NCI-H2029 treated with DMSO at 0.1 percent for 48 hours (cell line): ENCODE measurements at regions not wholly inside any gene's neighbourhood (a gene's known extent, or its start where the extent isn't known, plus 50 kb on each side); places are given as distances from the start of the nearest gene placed in this dataset.
A peak's percentile ranks its signal among the peaks of the same experiment; 100 is the strongest.
"Not testable (repeated sequence)": the region's sequence is repeated elsewhere in the genome, so short reads cannot be mapped to it uniquely, and the experiment has no call there.

Experiments
- DNase-seq: peaks from one replicate; lab custom pipeline; 2025; lab: John Stamatoyannopoulos, UW

DNA sequence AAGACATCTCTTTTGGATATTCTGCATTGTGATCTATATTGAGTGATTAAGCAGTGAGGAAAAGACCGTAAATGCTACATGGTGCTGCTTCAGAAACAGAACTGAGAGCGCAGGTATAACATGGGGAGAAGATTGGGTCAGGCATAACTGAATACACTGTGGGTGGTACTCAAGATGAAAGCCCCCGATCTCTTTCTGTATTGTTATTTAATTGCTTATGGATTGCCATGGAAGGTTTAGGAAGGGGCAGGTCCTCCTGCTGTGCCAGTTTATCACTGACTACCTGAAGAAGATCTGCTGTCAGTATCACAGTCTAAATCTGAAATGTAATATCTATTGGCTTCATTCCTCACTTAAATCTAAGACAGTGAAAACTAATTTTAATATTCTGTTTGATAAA lies 1568.7 kb upstream of the CELF4 start:
- no peak for DNase-seq

- DNase-seq = not testable (repeated sequence)
Observed at GRCh38 chr18:39127538-39127937, 1561.9 kb upstream of the CELF4 start.

DNA sequence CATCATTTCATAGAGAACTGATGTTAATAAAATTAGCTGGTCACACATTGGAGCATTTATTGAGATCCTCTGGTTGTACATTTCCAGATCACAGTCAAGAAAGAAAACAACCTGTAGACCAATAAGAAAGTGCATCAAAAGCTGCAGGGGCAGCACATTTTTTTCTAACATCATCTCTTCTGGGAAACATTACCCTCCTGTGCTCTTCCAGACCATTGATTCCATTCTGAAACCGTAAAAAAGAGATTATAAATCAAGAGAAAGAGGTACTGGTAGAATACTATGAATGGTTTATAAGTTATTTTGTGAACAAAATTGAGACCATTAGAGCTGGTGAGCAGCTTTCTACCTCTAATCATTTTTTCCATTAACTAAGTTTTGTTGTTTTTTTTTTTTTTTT lies 1548.2 kb upstream of the CELF4 start:
- DNase-seq = no peak

- no peak for DNase-seq
Observed at GRCh38 chr18:39105104-39105503, 1539.5 kb upstream of the CELF4 start.

DNA sequence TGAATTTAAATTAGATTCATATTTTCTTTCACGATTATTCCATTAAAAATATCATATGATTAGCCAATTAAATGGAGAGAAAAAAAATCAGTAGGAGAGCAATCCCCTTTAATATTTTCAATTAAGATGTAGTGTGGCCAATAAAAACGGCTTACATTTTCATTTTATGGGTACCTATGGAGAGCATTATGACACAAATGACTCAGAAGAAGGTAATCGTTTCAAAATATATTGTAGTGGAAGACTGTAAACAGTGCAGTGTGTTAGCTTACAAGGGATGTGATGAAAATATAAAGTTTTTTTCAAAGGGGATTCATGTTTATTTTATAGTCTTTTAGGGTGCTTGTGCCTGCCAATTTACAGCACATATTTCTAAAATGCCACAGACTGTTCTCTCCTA lies 1507.4 kb upstream of the CELF4 start:
- no peak for DNase-seq

GRCh38 chr18:39062426-39062825 lies 1496.8 kb upstream of the CELF4 start:
- no peak for DNase-seq

DNA sequence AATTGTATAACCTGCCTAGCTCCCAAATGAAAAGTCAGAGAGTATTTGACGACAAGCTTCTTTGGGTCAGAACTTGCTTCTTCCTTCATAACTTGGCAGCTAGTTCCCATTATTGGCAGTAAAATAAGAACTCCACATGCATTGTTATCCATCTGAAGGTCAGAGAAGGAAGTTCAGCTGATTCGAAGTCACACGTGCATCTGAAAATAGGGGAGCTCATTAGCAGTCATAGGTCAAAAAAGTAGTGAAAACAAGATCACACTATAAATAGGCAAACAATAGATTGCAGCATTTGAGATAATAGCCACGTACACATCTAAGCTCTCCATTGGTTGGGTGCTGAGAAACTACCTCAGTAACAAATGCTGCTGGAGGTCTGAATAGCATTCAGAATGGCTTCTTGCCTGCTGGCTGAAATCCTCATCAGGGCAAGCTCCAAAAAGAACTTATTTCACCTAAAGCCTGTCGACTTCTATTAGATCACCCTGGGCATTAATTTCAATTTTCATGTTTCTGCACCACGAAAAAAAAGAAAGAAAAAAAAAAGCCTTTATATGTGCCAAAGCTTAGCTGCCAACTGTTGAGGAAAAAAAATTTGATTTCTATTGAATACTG lies 1492.9 kb upstream of the CELF4 start:
- DNase-seq = no peak

DNA sequence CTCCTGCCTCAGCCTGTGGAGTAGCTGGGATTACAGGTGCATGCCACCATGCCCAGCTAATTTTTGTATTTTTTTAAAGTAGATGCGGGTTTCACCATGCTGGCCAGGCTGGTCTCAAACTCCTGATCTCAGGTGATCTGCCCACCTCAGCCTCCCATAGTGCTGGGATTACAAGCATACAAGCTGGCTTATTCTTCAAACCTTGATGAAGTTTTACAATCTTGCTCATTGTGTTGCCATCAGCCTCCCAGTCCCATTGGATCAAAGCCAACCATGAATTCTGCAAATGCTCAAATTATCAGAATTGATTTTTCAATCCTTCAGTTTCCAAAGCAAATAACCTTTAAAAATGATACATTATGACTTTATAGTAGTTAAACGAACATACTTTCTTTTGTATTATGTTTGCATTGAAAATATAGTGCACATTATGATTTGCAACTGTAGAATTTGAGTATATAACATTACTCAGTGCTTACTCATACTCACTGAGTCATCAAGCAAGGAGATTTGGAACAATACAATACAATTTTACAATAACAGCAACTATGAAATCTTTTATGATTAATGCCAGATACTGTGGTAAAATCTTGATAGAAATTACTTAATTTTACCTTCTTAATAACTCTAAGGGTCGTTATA lies 1491.9 kb upstream of the CELF4 start:
- DNase-seq = no peak

DNA sequence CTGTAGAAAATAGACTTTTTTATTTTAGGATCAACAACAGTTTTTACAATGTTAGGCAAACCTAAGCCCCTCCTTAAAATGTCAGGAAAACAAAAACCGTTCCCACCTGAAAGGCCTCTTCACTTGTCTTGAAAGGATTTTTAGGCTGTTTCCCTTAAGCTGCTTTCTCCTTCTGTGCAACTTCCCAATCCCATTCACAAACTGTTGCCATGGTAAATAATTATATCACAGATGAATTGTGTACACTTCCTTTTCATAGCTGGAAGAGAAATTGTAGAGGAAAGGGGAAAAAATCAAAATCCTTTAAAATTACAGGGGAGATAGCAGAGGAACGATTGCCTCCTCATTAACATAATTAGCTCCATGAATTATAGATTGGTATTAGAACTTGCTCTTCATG lies 1488.0 kb upstream of the CELF4 start:
- peak; percentile 49 for DNase-seq

GRCh38 chr18:39051013-39051412 lies 1485.4 kb upstream of the CELF4 start:
- DNase-seq = no peak

GRCh38 chr18:39039813-39040212 lies 1474.2 kb upstream of the CELF4 start:
- DNase-seq = no peak

- peak; percentile 95 for DNase-seq
Observed at GRCh38 chr18:39037925-39038324, 1472.3 kb upstream of the CELF4 start.

GRCh38 chr18:39033312-39033711 lies 1467.7 kb upstream of the CELF4 start:
- no peak for DNase-seq

DNA sequence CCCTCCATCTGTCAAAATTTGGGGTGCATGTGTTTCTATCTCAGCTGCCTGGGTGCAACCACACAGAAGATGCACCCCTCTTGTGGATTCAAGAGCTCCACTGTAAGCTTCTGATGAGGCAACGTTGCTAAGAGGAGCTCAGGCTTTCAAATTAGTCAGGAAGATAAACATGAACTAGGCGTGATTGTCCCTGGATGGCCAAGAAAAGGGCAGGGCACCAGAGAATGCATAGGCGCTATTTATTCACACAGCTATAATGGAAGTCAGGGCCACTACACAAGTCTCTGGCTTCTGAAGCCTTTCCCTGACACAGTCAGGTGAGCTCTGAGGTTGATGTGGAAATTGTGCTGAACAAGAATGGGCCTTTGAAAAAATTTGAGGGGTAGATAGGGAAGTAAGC lies 1466.0 kb upstream of the CELF4 start:
- DNase-seq = no peak

DNA sequence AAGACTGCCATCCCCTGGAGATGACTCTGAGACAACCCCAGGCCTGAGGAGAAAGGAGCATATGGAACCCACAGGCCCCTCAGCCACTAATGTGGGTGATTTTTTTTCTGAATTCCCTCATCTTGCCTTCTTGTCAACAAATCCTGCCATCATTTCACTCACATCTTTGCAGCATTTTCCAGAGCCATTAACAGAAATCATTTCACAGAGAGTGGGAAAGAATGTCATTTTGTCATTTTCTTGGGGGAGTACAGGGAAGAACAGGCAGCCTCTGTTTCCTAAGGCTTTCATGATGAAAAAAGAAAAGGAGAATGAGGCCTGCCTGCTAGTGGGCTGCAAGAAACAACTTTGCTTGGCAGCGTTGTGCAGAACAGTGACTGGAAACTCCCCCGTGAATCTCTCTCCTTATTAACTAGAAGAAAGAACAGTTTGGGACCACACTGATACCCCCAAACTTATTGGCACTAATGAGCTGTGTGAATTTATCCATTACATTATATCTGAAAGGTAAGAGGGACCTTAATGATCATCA lies 1464.6 kb upstream of the CELF4 start:
- DNase-seq = no peak

- DNase-seq = no peak
Observed at GRCh38 chr18:39025531-39025930, 1459.9 kb upstream of the CELF4 start.

DNA sequence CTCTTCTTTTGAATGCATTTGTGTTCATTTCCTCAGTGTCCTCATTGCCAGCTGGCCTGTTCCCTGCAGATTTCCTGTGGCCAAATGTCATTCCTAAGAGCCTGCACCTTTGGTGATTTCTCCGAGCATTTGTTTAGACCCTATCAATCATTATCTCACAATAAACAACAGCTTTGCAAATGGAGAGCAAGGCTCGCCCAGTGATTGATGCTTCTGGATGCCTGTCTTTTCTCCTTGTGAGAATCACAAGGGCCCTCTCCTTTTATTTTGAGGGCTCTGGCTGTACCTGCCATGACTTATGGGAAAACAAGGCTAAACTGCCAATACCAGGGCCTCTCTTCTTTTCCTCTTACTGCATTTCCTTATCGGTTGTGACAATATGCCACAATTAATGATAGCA lies 1454.4 kb upstream of the CELF4 start:
- peak; percentile 93 for DNase-seq

- no peak for DNase-seq
Observed at GRCh38 chr18:39007031-39007902, 1441.7 kb upstream of the CELF4 start.

DNA sequence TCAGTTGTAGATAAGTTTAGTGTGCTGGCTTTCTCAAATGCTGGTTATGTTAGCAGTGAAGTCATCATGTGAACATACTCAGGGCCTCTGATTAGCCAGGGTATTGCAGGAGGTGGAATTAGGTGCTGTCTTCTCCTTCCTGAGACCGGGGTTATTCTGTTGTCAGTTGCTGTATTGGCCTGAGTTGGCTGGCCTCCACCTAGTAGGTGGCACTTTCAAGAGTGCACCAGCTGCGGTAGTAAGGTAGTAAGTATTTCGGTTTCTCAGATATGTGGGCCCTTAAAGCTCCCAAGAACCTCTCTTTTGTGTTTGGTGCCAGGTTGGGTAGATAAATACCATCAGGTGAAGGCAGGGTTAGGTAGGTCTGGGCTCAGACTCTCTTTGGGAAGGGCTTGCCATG lies 1430.5 kb upstream of the CELF4 start:
- no peak for DNase-seq

GRCh38 chr18:38993342-38993741 lies 1427.7 kb upstream of the CELF4 start:
- DNase-seq = no peak

GRCh38 chr18:38984968-38985367 lies 1419.4 kb upstream of the CELF4 start:
- no peak for DNase-seq

- DNase-seq = no peak
Observed at GRCh38 chr18:38982072-38982471, 1416.5 kb upstream of the CELF4 start.

DNA sequence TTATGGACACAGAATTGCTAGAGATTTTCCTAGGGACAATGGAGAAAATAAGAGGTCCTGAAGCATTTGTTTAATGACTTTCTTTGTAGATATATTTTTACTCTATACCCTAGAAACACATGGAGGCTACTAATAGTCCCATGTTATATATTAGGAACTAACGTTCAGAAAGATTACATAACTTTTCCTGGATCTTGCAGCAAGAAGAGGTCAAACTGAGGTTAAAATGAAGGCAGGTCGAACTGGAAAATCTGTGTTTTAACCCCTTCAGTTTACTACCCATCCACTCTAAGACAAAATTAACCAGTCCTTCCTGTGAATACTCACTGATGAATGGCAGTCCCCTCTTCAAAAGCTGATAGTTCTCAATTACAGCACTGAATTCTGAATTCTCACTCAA lies 1415.8 kb upstream of the CELF4 start:
- no peak for DNase-seq
